Cardiac fibroblast (primary cell): ENCODE measurements at regions not wholly inside any gene's neighbourhood (a gene's known extent, or its start where the extent isn't known, plus 50 kb on each side); places are given as distances from the start of the nearest gene placed in this dataset.
"Not testable (repeated sequence)": the region's sequence is repeated elsewhere in the genome, so short reads cannot be mapped to it uniquely, and the experiment has no call there.

Experiments
- DNase-seq, 2 donors: peaks; one replicate each; pipeline versions ENCODE4 v3.0.0 to v3.0.0-alpha.2; 2010; ENCODE audit warnings: low read depth in 2 of 2
- H3K4me3 ChIP-seq, 2 donors: replicated peaks in 1 of 2; 1 replicate in 1 of 2; 2 replicates in 1 of 2; pipeline ENCODE4 v1.5.1; 2011; ENCODE audit warnings: low read depth in 2 of 2, low read length in 2 of 2, mild to moderate bottlenecking in 2 of 2, moderate library complexity in 1 of 2
- CTCF ChIP-seq: IDR thresholded peaks from one replicate; pipeline ENCODE4 v1.5.1; 2011; ENCODE audit warnings: low read depth, mild to moderate bottlenecking, low read length, inconsistent platforms

DNA sequence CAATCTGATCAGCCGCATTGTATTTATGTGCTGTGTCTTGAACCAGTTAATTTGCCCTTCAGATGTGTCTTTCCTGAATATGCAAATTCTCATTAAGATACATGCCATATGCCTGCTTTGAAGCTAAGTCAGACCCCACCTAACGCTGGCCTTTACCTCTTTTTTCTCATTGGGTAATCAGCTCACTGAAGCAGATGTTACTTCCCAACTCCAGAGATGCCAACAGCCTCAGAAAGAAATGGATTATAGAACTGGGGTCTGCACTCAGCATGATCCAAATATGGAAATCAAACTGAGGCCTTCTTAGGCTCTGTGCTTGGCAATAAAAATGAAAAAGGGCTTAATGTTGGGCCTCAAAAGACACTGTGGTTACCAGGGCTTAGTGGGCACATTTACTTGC is 113.9 kb downstream of the FZD1 start:
- DNase-seq, result no peak
- no peak for TF ChIP-seq CTCF
- H3K4me3 ChIP-seq, result no peak overlapping the region

GRCh38 chr7:91379236-91379635 is 115.0 kb downstream of the FZD1 start:
- no peak for TF ChIP-seq CTCF
- DNase-seq, result no peak
- H3K4me3 ChIP-seq, result no peak overlapping the region

DNA sequence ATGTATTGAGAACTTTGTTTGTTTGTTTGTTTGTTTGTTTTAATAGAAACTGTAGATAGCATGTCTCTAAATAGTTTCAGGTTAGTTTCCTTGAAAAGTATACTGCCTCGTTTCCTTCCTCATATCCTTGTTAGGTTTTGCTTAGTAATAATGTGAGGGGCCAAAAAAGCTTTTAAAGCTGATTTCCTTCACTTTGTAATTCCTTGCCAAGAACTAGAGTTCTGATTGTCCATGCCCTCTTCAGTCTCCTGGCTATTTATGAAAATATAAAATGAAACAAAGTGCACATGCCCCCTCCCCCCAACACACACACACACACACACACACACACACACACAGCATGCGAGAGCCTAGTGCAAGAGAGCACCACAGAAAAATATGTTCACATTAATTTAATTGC is 115.8 kb downstream of the FZD1 start:
- H3K4me3 ChIP-seq, result no peak overlapping the region
- DNase-seq, result no peak
- no peak for TF ChIP-seq CTCF

DNA sequence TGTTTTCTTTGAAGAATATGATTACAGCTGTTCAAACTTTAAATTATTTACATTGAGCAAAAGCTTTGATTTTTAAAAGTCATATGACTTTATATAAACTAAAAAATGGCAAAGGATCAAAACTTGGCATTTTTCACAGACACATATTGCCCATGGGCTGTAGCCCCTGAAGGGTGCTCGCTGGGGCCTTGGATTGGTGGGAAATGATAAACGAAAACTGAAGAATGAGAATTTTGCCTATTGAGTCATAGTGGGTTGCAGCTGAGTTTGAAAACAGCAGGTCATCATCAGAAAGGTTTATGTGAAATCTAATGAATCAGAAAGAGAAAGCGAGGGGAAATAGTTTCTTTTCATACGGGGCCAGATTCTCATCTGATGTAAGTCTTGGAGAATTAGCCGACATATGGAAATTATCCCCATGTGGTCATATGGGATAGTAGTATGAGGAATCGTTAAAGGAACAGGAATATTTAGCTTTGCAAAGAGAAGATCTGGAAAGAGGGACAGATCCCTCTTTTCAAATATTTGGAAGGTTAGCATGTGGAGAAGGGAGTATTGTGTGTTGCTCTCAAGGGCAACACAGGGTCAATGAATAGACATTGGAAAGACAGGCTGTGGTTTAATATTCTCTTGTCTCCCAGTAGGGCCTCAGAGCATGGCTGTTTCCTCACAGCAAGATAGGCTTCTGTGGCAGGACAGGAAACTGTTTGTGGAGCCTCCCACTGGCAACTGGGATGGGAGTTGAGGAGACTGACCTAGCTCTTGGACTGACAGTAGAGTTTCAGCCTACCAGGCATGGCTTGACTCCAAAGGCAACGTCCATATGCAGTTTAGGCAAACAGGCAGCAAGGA is 119.0 kb downstream of the FZD1 start:
- no peak for TF ChIP-seq CTCF
- H3K4me3 ChIP-seq, result no peak overlapping the region
- peak; percentile 3 to 18 for DNase-seq

DNA sequence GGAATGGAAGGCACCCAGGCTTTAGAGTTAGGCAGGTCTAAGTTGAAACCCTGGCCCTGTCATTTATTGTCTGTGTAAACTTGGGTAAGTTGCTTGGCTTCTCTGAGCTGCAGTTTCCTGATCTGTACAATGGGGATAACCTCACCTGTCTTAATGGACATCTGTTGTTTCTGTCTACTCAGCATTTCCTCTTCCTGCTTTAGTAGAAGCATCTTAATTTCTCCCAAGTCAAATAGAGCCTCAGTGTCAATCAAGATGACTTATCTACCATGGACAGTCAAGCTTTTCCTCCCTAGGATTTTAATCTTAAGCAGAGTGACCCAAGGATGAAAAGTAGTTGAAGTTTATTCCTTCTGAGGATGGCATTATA is 119.7 kb downstream of the FZD1 start:
- H3K4me3 ChIP-seq, result no peak overlapping the region
- DNase-seq, result no peak
- TF ChIP-seq CTCF, result no peak

DNA sequence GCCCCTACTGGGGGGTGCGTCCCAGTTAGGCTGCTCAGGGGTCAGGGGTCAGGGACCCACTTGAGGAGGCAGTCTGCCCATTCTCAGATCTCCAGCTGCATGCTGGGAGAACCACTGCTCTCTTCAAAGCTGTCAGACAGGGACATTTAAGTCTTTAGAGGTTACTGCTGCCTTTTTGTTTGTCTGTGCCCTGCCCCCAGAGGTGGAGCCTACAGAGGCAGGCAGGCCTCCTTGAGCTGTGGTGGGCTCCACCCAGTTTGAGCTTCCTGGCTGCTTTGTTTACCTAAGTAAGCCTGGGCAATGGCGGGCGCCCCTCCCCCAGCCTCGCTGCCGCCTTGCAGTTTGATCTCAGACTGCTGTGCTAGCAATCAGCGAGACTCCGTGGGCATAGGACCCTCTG is 130.5 kb downstream of the FZD1 start:
- not testable (repeated sequence) for H3K4me3 ChIP-seq, DNase-seq

GRCh38 chr7:91395313-91395712 is 131.1 kb downstream of the FZD1 start:
- not testable (repeated sequence) for H3K4me3 ChIP-seq, DNase-seq

DNA sequence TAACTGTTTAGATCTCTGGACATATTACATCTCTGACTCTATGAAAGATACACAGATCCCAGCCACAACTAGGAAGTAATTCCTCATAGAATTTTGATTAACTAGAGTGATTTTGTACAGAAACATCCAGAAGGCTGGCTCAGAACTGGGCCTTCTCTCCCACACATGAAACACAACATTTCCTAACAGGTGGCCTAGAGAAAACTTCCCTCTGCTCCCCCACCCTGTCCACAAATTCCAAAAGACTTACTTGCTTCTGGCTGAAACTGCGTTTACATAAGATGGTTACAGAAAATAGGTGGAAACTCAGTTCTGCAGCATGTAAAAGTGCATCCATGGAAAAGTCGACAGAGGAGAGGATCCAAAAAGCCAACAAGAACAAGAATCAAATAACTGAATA is 132.9 kb downstream of the FZD1 start:
- DNase-seq, result peak in 1 of 2 donors; percentile 3
- H3K4me3 ChIP-seq, result no peak overlapping the region
- no peak for TF ChIP-seq CTCF
